IMR-90 (cell line): ENCODE measurements at regions not wholly inside any gene's neighbourhood (a gene's known extent, or its start where the extent isn't known, plus 50 kb on each side); places are given as distances from the start of the nearest gene placed in this dataset.

ENCODE experiments used
- ATAC-seq: fragments of 200-7000 bp; cut with Tn5 transposase; 2 replicates; pipeline ENCODE4 v1.9.1; 2020; ENCODE audit warnings: low read depth, mild to moderate bottlenecking, moderate library complexity
- BruUV-seq: library from RNA; stranded (reverse); fragments of 400-500 nt; replicated peaks from 2 replicates; lab custom pipeline; 2021; lab: Mats Ljungman, UMichigan
- CTCF ChIA-PET: fragments of 300-600 bp; formaldehyde crosslinking; extraction: SDS; loops from one replicate; lab custom pipeline; 2021; ENCODE audit warnings: antibody characterized with exemption; lab: Yijun Ruan, JAX
- POLR2A ChIA-PET: fragments of 300-600 bp; sonication (Branson Sonifier 250); formaldehyde crosslinking; loops from one replicate; lab custom pipeline; 2022; ENCODE audit warnings: antibody characterized with exemption; ENCODE audit not compliant: unreplicated experiment; lab: Charles Lee
- DNase-seq: peaks from one replicate; pipeline ENCODE4 v3.0.0; 2013
- H2AFZ ChIP-seq: replicated peaks from 2 replicates; pipeline ENCODE3; 2013; ENCODE audit warnings: low read length, mild to moderate bottlenecking; ENCODE audit not compliant: poor library complexity
- H2AK5ac ChIP-seq: 2 replicates; pipeline ENCODE4 v1.6.1; 2013; ENCODE audit warnings: low read depth, low read length, inconsistent platforms
- H2AK9ac ChIP-seq: replicated peaks from 2 replicates; pipeline ENCODE3; 2013; ENCODE audit warnings: mild to moderate bottlenecking, low read depth, low read length, moderate library complexity; ENCODE audit not compliant: poor library complexity
- H2BK120ac ChIP-seq: 2 replicates; pipeline ENCODE4 v1.6.1; 2013; ENCODE audit warnings: low read depth, low read length, inconsistent platforms
- H2BK15ac ChIP-seq: 3 replicates; pipeline ENCODE4 v1.6.1; 2013; ENCODE audit warnings: low read depth, low read length, inconsistent platforms
- H2BK20ac ChIP-seq: 2 replicates; pipeline ENCODE4 v1.6.1; 2013; ENCODE audit warnings: low read depth, mild to moderate bottlenecking, inconsistent platforms, low read length, moderate library complexity
- H2BK5ac ChIP-seq: 2 replicates; pipeline ENCODE4 v1.6.1; 2013; ENCODE audit warnings: mild to moderate bottlenecking, low read depth, low read length, inconsistent platforms; ENCODE audit not compliant: poor library complexity, severe bottlenecking
- H3K14ac ChIP-seq: replicated peaks from 2 replicates; pipeline ENCODE4 v1.6.1; 2013; ENCODE audit warnings: low read depth, low read length, inconsistent platforms
- H3K18ac ChIP-seq: 2 replicates; pipeline ENCODE4 v1.6.1; 2013; ENCODE audit warnings: low read depth, low read length, control low read depth
- H3K23ac ChIP-seq: 2 replicates; pipeline ENCODE4 v1.6.1; 2013; ENCODE audit warnings: low read depth, low read length, inconsistent platforms
- H3K27ac ChIP-seq: 2 replicates; pipeline ENCODE4 v1.5.1; 2013; ENCODE audit warnings: mild to moderate bottlenecking, control low read depth, low read length; ENCODE audit not compliant: insufficient read depth
- H3K27me3 ChIP-seq: 2 replicates; pipeline ENCODE4 v1.6.1; 2013; ENCODE audit warnings: low read length; ENCODE audit not compliant: control insufficient read depth, insufficient read depth
- H3K36me3 ChIP-seq: 2 replicates; pipeline ENCODE4 v1.6.1; 2013; ENCODE audit warnings: low read length, mixed read lengths; ENCODE audit not compliant: control insufficient read depth, insufficient read depth
- H3K4ac ChIP-seq: 2 replicates; pipeline ENCODE4 v1.6.1; 2013; ENCODE audit warnings: low read depth, low read length, inconsistent platforms
- H3K4me1 ChIP-seq: 2 replicates; pipeline ENCODE4 v1.6.1; 2013; ENCODE audit warnings: low read length, mixed read lengths; ENCODE audit not compliant: control insufficient read depth, insufficient read depth
- H3K4me2 ChIP-seq: 2 replicates; pipeline ENCODE4 v1.6.1; 2013; ENCODE audit warnings: low read depth, mild to moderate bottlenecking, control low read depth, low read length, moderate library complexity
- H3K4me3 ChIP-seq: 2 replicates; pipeline ENCODE4 v1.5.1; 2013; ENCODE audit warnings: low read depth, mild to moderate bottlenecking, control low read depth, low read length, moderate library complexity; ENCODE audit not compliant: insufficient read depth
- H3K56ac ChIP-seq: 2 replicates; pipeline ENCODE4 v1.6.1; 2013; ENCODE audit warnings: low read length, inconsistent platforms; ENCODE audit not compliant: insufficient read depth; ENCODE audit errors: extremely low read depth
- H3K79me1 ChIP-seq, 2 experiments: 2 replicates each; pipeline ENCODE4 v1.6.1; 2013; ENCODE audit warnings: low read length in 2 of 2, inconsistent platforms in 1 of 2, low read depth in 1 of 2
- H3K9ac ChIP-seq: 2 replicates; pipeline ENCODE4 v1.6.1; 2013; ENCODE audit warnings: low read depth, low read length, control low read depth
- H3K9me1 ChIP-seq: 2 replicates; pipeline ENCODE4 v1.6.1; 2013; ENCODE audit warnings: low read length, inconsistent platforms; ENCODE audit not compliant: insufficient read depth
- H3K9me3 ChIP-seq: 2 replicates; pipeline ENCODE4 v1.6.1; 2013; ENCODE audit warnings: low read length; ENCODE audit not compliant: control insufficient read depth, insufficient read depth
- H4K20me1 ChIP-seq: 2 replicates; pipeline ENCODE4 v1.6.1; 2013; ENCODE audit warnings: low read length, inconsistent platforms; ENCODE audit not compliant: insufficient read depth
- H4K5ac ChIP-seq: 2 replicates; pipeline ENCODE4 v1.6.1; 2013; ENCODE audit warnings: mild to moderate bottlenecking, low read depth, low read length, control low read depth
- H4K8ac ChIP-seq, 2 experiments: 2 replicates each; pipeline ENCODE4 v1.6.1; 2013; ENCODE audit warnings: low read depth in 2 of 2, low read length in 2 of 2, control low read depth in 1 of 2, inconsistent platforms in 1 of 2
- H4K91ac ChIP-seq: 2 replicates; pipeline ENCODE4 v1.6.1; 2013; ENCODE audit warnings: low read depth, low read length, inconsistent platforms; ENCODE audit not compliant: insufficient read depth
- BHLHE40 ChIP-seq: fragments of 150-350 bp; IDR thresholded peaks from 2 replicates; pipeline ENCODE4 v1.6.1; 2016; ENCODE audit warnings: mild to moderate bottlenecking, low read depth, low read length
- CEBPB ChIP-seq: IDR thresholded peaks from 2 replicates; pipeline ENCODE4 v1.6.1; 2012; ENCODE audit warnings: low read depth, low read length, improper control_type of control experiment
- CHD1 ChIP-seq: IDR thresholded peaks from 2 replicates; pipeline ENCODE4 v1.6.1; 2012; ENCODE audit warnings: low read depth, low read length, improper control_type of control experiment
- FOS ChIP-seq: fragments of 150-350 bp; IDR thresholded peaks from 2 replicates; pipeline ENCODE4 v1.6.1; 2016; ENCODE audit warnings: low read depth, low read length
- MAFK ChIP-seq: IDR thresholded peaks from 2 replicates; pipeline ENCODE4 v1.6.1; 2012; ENCODE audit warnings: low read depth, low read length, improper control_type of control experiment
- MAZ ChIP-seq: IDR thresholded peaks from 2 replicates; pipeline ENCODE4 v1.6.1; 2012; ENCODE audit warnings: low read depth, mild to moderate bottlenecking, low read length, improper control_type of control experiment, moderate library complexity, borderline replicate concordance
- MXI1 ChIP-seq: IDR thresholded peaks from 2 replicates; pipeline ENCODE4 v1.6.1; 2012; ENCODE audit warnings: low read depth, mild to moderate bottlenecking, low read length, moderate library complexity, borderline replicate concordance
- NFE2L2 ChIP-seq: fragments of 150-350 bp; IDR thresholded peaks from 2 replicates; pipeline ENCODE4 v1.6.1; 2016; ENCODE audit warnings: low read depth, mild to moderate bottlenecking, low read length
- POLR2A ChIP-seq: IDR thresholded peaks from 2 replicates; pipeline ENCODE4 v1.6.1; 2012; ENCODE audit warnings: mild to moderate bottlenecking, low read depth, low read length
- RAD21 ChIP-seq: IDR thresholded peaks from 2 replicates; pipeline ENCODE4 v1.6.1; 2012; ENCODE audit warnings: low read length, improper control_type of control experiment
- RCOR1 ChIP-seq: IDR thresholded peaks from 2 replicates; pipeline ENCODE4 v1.6.1; 2012; ENCODE audit warnings: mild to moderate bottlenecking, low read length, improper control_type of control experiment; ENCODE audit not compliant: insufficient replicate concordance
- RFX5 ChIP-seq: IDR thresholded peaks from 2 replicates; pipeline ENCODE4 v1.8.0; 2012; ENCODE audit warnings: low read depth, mild to moderate bottlenecking, low read length, moderate library complexity
- SMC3 ChIP-seq: fragments of 150-350 bp; IDR thresholded peaks from 2 replicates; pipeline ENCODE4 v1.6.1; 2016; ENCODE audit warnings: low read depth, mild to moderate bottlenecking, antibody characterized with exemption, low read length, moderate library complexity
- WGBS, 2 experiments: methylation state at CpG; one replicate each; pipeline versions ENCODE4 v1.1.5 to v1.1.7; 2013; ENCODE audit warnings: missing lambda C conversion rate in 2 of 2; ENCODE audit not compliant: insufficient read length in 1 of 2; ENCODE audit errors: extremely low coverage in 2 of 2; 5-methylcytosine and 5-hydroxymethylcytosine counted together
- dilution Hi-C: fragments of 300-500 bp; cut with HindIII; formaldehyde crosslinking; loops from one replicate; pipeline ENCODE4 v1.14.3; 2018; ENCODE audit warnings: low sequenced_read_pairs; ENCODE audit not compliant: unreplicated experiment
- in situ Hi-C: fragments of 300-500 bp; cut with MboI; formaldehyde crosslinking; loops from 3 replicates; pipeline ENCODE4 v1.14.3; 2019; ENCODE audit warnings: low sequenced_read_pairs, inconsistent platforms, mixed read lengths
- intact Hi-C: fragments of 100-400 bp; cut with micrococcal nuclease; formaldehyde crosslinking; loops from 2 replicates; pipeline ENCODE4 v1.10.0; 2022
- TF ChIP-seq, protein P1 (sequence below): fragments of 150-350 bp; IDR thresholded peaks from 2 replicates; pipeline ENCODE4 v1.6.1; 2016; ENCODE audit warnings: low read depth, mild to moderate bottlenecking, low read length, moderate library complexity, borderline replicate concordance
- TF ChIP-seq, protein P2 (sequence below): fragments of 150-350 bp; IDR thresholded peaks from 2 replicates; pipeline ENCODE4 v1.6.1; 2017; ENCODE audit warnings: mild to moderate bottlenecking, antibody characterized with exemption, low read length, low read depth
- TF ChIP-seq, protein P3 (sequence below): conservative IDR thresholded peaks from 2 replicates; pipeline ENCODE4 v1.5.1; 2012; ENCODE audit warnings: mild to moderate bottlenecking, low read depth, low read length, improper control_type of control experiment

DNA sequence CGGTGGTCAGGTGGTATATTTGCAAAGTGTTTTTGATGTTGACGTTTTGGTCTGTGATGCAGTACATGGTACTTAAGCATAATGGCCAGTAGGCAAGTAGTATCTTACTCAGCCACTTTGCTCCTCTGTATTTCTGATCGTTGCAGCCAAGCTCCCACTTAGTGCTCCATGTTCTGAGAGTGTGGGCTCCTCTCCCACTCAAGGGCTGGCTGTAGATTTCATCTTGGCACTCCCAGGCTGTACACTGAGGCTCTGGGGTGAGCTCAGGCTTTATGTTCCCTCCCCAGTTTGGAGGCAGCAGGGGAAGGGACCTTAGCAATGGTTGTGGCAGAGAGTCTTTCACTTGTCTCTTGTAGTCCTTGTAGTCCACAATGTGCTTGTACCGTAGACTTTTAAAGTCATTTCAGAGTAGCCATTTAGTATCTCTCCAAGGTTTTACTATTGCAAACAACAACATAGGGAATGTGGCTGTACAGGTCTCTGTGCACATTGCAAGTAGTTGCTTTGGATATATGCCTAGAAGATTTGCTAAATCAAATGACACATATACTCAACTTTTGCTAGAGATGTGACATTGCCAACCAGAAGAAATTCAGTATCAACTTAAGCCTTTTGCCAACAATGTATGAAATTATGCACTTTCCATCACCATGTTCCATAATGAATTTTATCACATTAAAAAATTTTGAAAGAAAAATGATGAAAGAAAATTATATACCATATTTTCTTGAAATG is 304.3 kb upstream of the CTNND2 start:
- H3K79me1 ChIP-seq = no peaks in the 10 kb centered on the region
- no peak overlapping the region for H3K18ac ChIP-seq
- H3K4me1 ChIP-seq = no peaks in the 10 kb centered on the region
- H2AK5ac ChIP-seq = no peak overlapping the region
- no peak overlapping the region for H2AFZ ChIP-seq
- intact Hi-C loops (no loop called here), dilution Hi-C loops (no loop called here), in situ Hi-C loops (no loop called here)
- no peak overlapping the region for H3K4me3 ChIP-seq
- WGBS, 2 experiments = 0% methylated on average over 1 of the region's 4 CpGs; no CpG with 5 or more reads in 1 of the 2 experiments
- no peak overlapping the region for H3K9ac ChIP-seq
- CTCF ChIA-PET = no interaction called here
- no peak overlapping the region for H3K56ac ChIP-seq
- ATAC-seq = no peak
- no peak overlapping the region for H3K14ac ChIP-seq
- H4K8ac ChIP-seq = no peak overlapping the region
- H4K5ac ChIP-seq = no peak overlapping the region
- H2BK15ac ChIP-seq = no peak overlapping the region
- H2AK9ac ChIP-seq = no peak overlapping the region
- DNase-seq = no peak
- POLR2A ChIA-PET = no interaction called here
- no peaks in the 10 kb centered on the region for H3K27me3 ChIP-seq
- no TSS peak for BruUV-seq
- H3K4me2 ChIP-seq = no peak overlapping the region
- H3K9me1 ChIP-seq = no peaks in the 10 kb centered on the region
- no peaks in the 10 kb centered on the region; the same call in 1 of the 2 replicates for H3K9me3 ChIP-seq
- H2BK20ac ChIP-seq = no peak overlapping the region
- no peak overlapping the region for H2BK120ac ChIP-seq
- H3K23ac ChIP-seq = no peak overlapping the region
- no peaks in the 10 kb centered on the region for H4K20me1 ChIP-seq
- no peak overlapping the region for H3K27ac ChIP-seq
- H3K36me3 ChIP-seq = no peaks in the 10 kb centered on the region
- H4K91ac ChIP-seq = no peak overlapping the region
- TF ChIP-seq CHD1 (no peak), POLR2A (no peak), RAD21 (no peak), MAFK (no peak), BHLHE40 (no peak), RCOR1 (no peak), SMC3 (no peak), RFX5 (no peak), MXI1 (no peak), FOS (no peak), NFE2L2 (no peak), CEBPB (no peak), MAZ (no peak)
- TF ChIP-seq, protein P1, sequence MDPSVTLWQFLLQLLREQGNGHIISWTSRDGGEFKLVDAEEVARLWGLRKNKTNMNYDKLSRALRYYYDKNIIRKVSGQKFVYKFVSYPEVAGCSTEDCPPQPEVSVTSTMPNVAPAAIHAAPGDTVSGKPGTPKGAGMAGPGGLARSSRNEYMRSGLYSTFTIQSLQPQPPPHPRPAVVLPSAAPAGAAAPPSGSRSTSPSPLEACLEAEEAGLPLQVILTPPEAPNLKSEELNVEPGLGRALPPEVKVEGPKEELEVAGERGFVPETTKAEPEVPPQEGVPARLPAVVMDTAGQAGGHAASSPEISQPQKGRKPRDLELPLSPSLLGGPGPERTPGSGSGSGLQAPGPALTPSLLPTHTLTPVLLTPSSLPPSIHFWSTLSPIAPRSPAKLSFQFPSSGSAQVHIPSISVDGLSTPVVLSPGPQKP = no peak
- TF ChIP-seq, protein P2, sequence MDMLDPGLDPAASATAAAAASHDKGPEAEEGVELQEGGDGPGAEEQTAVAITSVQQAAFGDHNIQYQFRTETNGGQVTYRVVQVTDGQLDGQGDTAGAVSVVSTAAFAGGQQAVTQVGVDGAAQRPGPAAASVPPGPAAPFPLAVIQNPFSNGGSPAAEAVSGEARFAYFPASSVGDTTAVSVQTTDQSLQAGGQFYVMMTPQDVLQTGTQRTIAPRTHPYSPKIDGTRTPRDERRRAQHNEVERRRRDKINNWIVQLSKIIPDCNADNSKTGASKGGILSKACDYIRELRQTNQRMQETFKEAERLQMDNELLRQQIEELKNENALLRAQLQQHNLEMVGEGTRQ = no peak
- TF ChIP-seq, protein P3, sequence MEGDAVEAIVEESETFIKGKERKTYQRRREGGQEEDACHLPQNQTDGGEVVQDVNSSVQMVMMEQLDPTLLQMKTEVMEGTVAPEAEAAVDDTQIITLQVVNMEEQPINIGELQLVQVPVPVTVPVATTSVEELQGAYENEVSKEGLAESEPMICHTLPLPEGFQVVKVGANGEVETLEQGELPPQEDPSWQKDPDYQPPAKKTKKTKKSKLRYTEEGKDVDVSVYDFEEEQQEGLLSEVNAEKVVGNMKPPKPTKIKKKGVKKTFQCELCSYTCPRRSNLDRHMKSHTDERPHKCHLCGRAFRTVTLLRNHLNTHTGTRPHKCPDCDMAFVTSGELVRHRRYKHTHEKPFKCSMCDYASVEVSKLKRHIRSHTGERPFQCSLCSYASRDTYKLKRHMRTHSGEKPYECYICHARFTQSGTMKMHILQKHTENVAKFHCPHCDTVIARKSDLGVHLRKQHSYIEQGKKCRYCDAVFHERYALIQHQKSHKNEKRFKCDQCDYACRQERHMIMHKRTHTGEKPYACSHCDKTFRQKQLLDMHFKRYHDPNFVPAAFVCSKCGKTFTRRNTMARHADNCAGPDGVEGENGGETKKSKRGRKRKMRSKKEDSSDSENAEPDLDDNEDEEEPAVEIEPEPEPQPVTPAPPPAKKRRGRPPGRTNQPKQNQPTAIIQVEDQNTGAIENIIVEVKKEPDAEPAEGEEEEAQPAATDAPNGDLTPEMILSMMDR = no peak
- no peak overlapping the region for H2BK5ac ChIP-seq
- H3K4ac ChIP-seq = no peak overlapping the region
